ENCODE measurements at regions not wholly inside any gene's neighbourhood (a gene's known extent, or its start where the extent isn't known, plus 50 kb on each side); places are given as distances from the start of the nearest gene placed in this dataset.

GRCh38 chr7:26513948-26514347 lies 222.3 kb downstream of the SNX10 start:
- no peak for DNase-seq (ENCODE audit: low spot score)

- no peak for DNase-seq (ENCODE audit: low spot score)
Measured at GRCh38 chr7:26514633-26515032, 223.0 kb downstream of the SNX10 start.

- DNase-seq (ENCODE audit: low spot score): peak; percentile 87
Measured at GRCh38 chr7:26515314-26515842, 223.7 kb downstream of the SNX10 start.

GRCh38 chr7:26520483-26520882 lies 228.8 kb downstream of the SNX10 start:
- DNase-seq (ENCODE audit: low spot score): no peak

- DNase-seq (ENCODE audit: low spot score): no peak
Measured at GRCh38 chr7:26522633-26523032, 231.0 kb downstream of the SNX10 start.

GRCh38 chr7:26525398-26526264 lies 234.0 kb downstream of the SNX10 start:
- no peak for DNase-seq (ENCODE audit: low spot score)

- DNase-seq (ENCODE audit: low spot score): no peak
Measured at GRCh38 chr7:26526265-26526587, 234.6 kb downstream of the SNX10 start.

- no peak for DNase-seq (ENCODE audit: low spot score)
Measured at GRCh38 chr7:26531926-26532325, 240.3 kb downstream of the SNX10 start.

- no peak for DNase-seq (ENCODE audit: low spot score)
Measured at GRCh38 chr7:26532471-26532870, 240.8 kb downstream of the SNX10 start.

- DNase-seq (ENCODE audit: low spot score): no peak
Measured at GRCh38 chr7:26533217-26533616, 241.6 kb downstream of the SNX10 start.

GRCh38 chr7:26534649-26535482 lies 243.2 kb downstream of the SNX10 start:
- peak; percentile 45 for DNase-seq (ENCODE audit: low spot score)

GRCh38 chr7:26535483-26536007 lies 243.9 kb downstream of the SNX10 start:
- no peak for DNase-seq (ENCODE audit: low spot score)

GRCh38 chr7:26538216-26538615 lies 246.6 kb downstream of the SNX10 start:
- DNase-seq (ENCODE audit: low spot score): no peak

- DNase-seq (ENCODE audit: low spot score): no peak
Measured at GRCh38 chr7:26538689-26539088, 247.0 kb downstream of the SNX10 start.

- DNase-seq (ENCODE audit: low spot score): no peak
Measured at GRCh38 chr7:26543340-26543739, 251.7 kb downstream of the SNX10 start.

- DNase-seq (ENCODE audit: low spot score): no peak
Measured at GRCh38 chr7:26543951-26544350, 252.3 kb downstream of the SNX10 start.

- DNase-seq (ENCODE audit: low spot score): no peak
Measured at GRCh38 chr7:26546508-26547053, 254.9 kb downstream of the SNX10 start.

GRCh38 chr7:26547156-26547555 lies 255.5 kb downstream of the SNX10 start:
- no peak for DNase-seq (ENCODE audit: low spot score)

GRCh38 chr7:26549281-26549944 lies 257.8 kb downstream of the SNX10 start:
- peak; percentile 88 for DNase-seq (ENCODE audit: low spot score)

- DNase-seq (ENCODE audit: low spot score): peak; percentile 47
Measured at GRCh38 chr7:26550492-26550891, 258.8 kb downstream of the SNX10 start.

- DNase-seq (ENCODE audit: low spot score): no peak
Measured at GRCh38 chr7:26551740-26552139, 260.1 kb downstream of the SNX10 start.

GRCh38 chr7:26553128-26553527 lies 261.5 kb downstream of the SNX10 start:
- no peak for DNase-seq (ENCODE audit: low spot score)
